AG04449 (cell line): ENCODE measurements at regions not wholly inside any gene's neighbourhood (a gene's known extent, or its start where the extent isn't known, plus 50 kb on each side); places are given as distances from the start of the nearest gene placed in this dataset.

Experiments used
- CTCF ChIA-PET: fragments of 350-600 bp; formaldehyde crosslinking; extraction: SDS; loops from one replicate; lab custom pipeline; 2021; ENCODE audit warnings: antibody characterized with exemption; lab: Yijun Ruan, JAX
- POLR2A ChIA-PET: fragments of 400-600, 350-600 bp; formaldehyde crosslinking; extraction: SDS; loops from one replicate; lab custom pipeline; 2020; ENCODE audit warnings: antibody characterized with exemption, inconsistent platforms; lab: Yijun Ruan, JAX
- DNase-seq: peaks from one replicate; pipeline ENCODE4 v3.0.0-alpha.2; 2010; ENCODE audit warnings: low read depth, low spot score
- H3K4me3 ChIP-seq: 2 replicates; pipeline ENCODE4 v1.5.1; 2011; ENCODE audit warnings: low read depth, mild to moderate bottlenecking, control low read depth, low read length
- CTCF ChIP-seq: IDR thresholded peaks from one replicate; pipeline ENCODE4 v1.5.1; 2011; ENCODE audit warnings: mild to moderate bottlenecking, moderate library complexity, low read length, control low read depth, inconsistent platforms; ENCODE audit not compliant: insufficient read depth; ENCODE audit errors: missing control alignments

DNA sequence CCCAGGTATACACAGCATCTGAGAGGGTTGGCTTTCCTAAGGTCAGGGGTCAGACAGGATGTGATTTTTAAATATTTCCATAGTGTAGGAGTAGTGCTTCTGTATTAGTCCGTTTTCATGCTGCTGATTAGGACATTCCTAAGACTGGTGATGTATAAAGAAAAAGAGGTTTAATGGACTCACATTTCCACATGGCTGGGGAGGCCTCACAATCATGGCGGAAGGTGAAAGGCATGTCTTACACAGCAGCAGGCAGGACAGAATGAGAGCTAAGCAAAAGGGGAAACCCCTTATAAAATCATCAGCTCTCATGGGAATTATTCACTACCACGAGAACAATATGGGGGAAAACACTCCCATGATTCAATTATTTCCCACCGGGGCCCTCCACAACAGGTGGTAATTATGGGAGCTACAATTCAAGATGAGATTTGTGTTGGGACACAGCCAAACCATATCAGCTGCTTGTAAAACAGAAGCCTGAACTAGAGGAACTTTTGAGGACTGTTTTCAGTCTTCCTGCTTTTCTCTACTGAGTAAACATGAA lies 91.0 kb upstream of the MEI4 start:
- DNase-seq: no peak
- CTCF ChIA-PET: no interaction called here
- POLR2A ChIA-PET: no interaction called here
- no peak for TF ChIP-seq CTCF
- H3K4me3 ChIP-seq: no peak overlapping the region

GRCh38 chr6:77565370-77565769 lies 87.5 kb upstream of the MEI4 start:
- TF ChIP-seq CTCF: no peak
- no peak for DNase-seq
- H3K4me3 ChIP-seq: no peak overlapping the region
- ChIA-PET POLR2A (interaction anchor here (0.6 kb wide), 1 partner anchor 95 kb away, joined by 3 read pairs; no protein-coding TSS in a partner anchor), CTCF (no interaction called here)

GRCh38 chr6:77566235-77566634 lies 86.6 kb upstream of the MEI4 start:
- ChIA-PET CTCF (no interaction called here), POLR2A (no interaction called here)
- no peak for TF ChIP-seq CTCF
- no peak overlapping the region for H3K4me3 ChIP-seq
- no peak for DNase-seq

- no peak for TF ChIP-seq CTCF
- no peak overlapping the region for H3K4me3 ChIP-seq
- ChIA-PET CTCF (no interaction called here), POLR2A (no interaction called here)
- no peak for DNase-seq
Observed at GRCh38 chr6:77568570-77568969, 84.3 kb upstream of the MEI4 start.

DNA sequence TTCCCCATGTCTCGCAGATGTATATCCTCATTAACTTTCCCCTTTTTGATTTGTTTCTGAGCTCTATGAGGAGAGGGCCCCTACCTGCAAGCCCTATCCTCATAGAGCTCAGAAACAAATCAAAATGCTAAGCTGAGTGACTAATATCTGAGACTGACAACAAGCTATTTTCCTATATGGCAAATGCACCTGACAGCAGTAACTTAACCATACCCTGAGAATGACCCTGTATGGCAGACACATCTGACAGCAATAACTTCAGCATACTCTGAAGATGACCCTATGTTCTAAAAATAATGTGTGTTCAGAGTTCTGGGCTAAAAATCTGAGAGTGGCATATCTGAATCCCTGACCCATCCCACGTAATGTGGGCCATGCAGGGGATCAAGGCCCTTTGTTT lies 79.0 kb upstream of the MEI4 start:
- H3K4me3 ChIP-seq: no peak overlapping the region
- no peak for DNase-seq
- ChIA-PET POLR2A (no interaction called here), CTCF (no interaction called here)
- TF ChIP-seq CTCF: no peak

GRCh38 chr6:77587963-77588362 lies 64.9 kb upstream of the MEI4 start:
- ChIA-PET POLR2A (no interaction called here), CTCF (no interaction called here)
- no peak for DNase-seq
- TF ChIP-seq CTCF: no peak
- no peak overlapping the region for H3K4me3 ChIP-seq
